GM23338 (cell line): ENCODE measurements at regions not wholly inside any gene's neighbourhood (a gene's known extent, or its start where the extent isn't known, plus 50 kb on each side); places are given as distances from the start of the nearest gene placed in this dataset.

Experiments
- NANOG ChIP-seq: IDR thresholded peaks from 2 replicates; pipeline ENCODE4 v1.6.1; 2016; ENCODE audit warnings: antibody characterized with exemption, borderline replicate concordance
- POLR2AphosphoS5 ChIP-seq: IDR thresholded peaks from 2 replicates; pipeline ENCODE4 v1.6.1; 2016; ENCODE audit warnings: antibody characterized with exemption, low read depth

GRCh38 chr7:153327683-153328082 is 568.1 kb downstream of the ACTR3B start:
- TF ChIP-seq NANOG (no peak), POLR2AphosphoS5 (no peak)
